ENCODE measurements at regions not wholly inside any gene's neighbourhood (a gene's known extent, or its start where the extent isn't known, plus 50 kb on each side); places are given as distances from the start of the nearest gene placed in this dataset.
"Not testable (repeated sequence)": the region's sequence is repeated elsewhere in the genome, so short reads cannot be mapped to it uniquely, and the experiment has no call there.

DNA sequence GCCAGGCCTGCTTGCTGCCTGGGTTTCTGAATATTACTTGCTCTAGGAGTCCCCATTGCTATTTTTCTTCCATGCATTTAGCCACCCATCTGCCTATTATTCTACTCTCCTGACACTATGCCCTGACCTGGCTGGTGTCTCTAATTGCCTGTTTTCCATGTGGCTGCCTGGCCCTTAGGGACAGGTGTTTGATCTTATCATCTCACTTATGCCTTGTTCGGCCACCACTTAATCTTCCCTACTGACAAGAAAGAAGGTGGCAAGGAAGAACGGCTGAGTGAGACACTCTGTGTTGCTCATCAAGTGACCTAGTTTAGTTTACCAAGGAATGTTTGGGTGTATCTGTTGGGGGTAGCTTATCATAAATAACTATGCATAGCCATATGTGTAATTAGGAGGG is 50.4 kb upstream of the RAPH1 start:
- DNase-seq: no peak

DNA sequence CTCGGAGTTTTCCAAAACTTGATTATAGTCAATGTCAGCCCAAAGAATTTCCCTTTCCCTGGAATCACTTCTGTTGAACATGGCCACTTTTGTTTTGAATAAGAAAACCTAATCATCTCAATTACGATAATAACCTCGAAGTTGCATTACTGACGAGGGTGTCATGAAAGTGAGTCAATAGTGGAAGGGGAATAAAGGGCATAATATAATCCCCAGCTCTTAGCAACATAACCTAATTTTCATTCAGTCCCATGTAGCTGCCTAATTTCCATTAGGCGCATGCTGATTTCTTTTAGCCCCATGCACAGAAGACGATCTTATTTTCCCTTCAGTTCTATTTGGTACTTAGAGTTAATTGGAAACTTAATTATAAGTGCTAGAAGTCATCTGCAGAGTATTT is 51.1 kb upstream of the RAPH1 start:
- no peak for DNase-seq

DNA sequence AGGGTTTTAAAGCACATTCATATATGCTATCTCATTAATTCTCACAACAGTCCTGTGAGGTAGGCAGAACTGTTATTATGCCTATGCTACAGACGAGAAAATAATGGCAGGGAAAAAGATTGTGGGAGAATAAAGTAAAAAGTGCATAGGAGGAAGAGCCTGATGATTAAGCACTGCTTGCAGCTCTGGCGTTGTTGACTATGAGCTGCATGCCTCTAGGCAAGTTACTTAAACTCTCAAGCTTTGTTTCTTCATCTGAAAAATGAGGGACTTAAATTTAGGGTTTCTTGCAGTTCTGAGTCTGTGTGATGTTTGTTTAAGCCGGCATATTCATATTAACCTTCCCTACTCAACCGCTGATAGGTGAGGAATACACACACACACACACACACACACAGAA is 51.6 kb upstream of the RAPH1 start:
- DNase-seq: no peak

DNA sequence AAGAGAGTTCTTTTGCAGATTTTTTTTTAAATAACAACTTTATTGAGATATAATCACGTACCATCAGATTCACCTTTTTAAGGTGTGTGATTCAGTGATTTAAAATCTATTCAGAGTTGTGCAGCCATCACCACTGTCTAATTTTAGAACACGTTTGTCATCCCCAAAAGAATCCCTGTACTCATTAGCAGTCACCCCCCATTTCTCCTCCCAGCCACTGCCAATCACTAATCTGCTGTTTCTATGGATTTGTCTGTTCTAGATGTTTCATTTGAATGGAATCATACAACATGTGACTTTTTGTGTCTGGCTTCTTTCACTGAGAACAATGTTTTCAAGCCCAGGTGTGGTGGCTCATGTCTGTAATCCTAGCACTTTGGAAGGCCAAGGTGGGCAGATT is 55.4 kb upstream of the RAPH1 start:
- DNase-seq: no peak

DNA sequence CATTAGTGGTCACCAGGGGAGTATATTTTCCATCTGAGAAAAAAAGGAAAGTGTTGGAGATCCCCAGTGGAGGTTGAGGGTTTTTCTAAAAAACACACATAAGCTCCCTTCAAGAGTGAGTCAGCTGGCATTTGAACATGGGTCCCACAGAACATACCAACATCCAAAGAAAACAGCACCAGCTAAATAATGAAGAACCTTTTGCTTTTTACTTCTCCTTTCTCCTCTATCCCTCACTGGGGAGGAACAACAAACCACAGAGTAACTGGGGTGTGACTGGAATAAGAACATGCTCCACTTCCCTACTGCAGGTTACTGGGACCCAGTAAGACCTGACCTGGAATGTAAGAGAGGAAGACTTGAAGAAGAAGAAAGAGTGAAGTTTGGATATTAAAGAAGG is 56.5 kb upstream of the RAPH1 start:
- no peak for DNase-seq

DNA sequence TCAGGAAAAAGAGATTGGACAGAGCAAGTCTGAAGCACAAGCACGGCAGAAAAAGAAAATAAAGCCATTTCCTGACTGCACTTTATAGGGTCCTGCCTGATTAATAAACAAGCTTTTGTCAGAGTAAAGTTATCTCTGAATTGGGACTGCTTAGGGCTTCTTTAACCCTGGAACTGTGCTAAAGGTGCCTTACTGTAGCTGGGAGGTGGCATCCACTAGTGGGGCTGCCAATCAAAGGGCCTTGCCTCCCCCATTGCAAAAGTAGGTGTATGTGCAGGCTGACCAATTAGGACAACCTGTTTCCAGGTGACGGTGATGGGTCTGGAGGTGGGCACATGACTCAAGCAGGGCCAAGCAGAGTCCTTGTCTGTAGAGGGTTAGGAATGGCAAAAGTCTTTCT is 57.4 kb upstream of the RAPH1 start:
- no peak for DNase-seq

DNA sequence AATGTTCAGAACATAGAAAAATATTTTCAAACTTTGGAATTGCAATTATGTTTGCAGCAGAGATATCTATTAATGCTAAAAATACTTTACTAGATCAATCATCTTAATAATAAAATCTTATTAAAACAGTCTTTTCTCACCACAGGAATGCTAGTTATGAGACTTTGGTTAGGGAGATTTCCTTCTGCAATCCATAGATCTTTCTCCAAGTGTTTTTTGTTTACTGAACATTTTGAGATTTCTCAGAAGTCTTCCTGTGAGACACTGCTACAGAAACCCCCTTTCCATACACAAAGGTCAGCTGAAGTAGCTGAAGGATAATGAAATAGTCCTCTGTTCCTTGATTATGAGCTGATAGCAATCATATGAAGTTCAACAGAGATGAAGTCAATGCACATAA is 59.4 kb upstream of the RAPH1 start:
- DNase-seq: peak; percentile 57

DNA sequence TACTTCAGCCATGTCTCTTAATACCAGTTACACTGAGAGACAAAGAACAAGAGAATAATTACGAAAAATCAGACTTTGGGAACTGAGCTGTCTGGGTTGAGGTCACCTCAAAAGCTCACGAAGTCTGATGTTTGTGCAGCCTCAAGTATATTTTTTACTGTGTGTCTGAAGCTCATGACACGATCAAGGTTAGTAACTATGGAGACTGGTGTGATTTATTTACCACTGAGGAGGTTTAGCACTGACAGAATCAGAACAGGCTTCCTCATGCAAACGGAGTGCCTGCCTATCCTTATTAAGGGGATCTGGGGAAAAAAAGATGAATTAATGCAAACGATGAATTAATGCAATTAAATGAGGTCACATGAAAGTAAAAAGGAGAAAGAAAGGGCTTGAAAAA is 61.1 kb upstream of the RAPH1 start:
- no peak for DNase-seq

DNA sequence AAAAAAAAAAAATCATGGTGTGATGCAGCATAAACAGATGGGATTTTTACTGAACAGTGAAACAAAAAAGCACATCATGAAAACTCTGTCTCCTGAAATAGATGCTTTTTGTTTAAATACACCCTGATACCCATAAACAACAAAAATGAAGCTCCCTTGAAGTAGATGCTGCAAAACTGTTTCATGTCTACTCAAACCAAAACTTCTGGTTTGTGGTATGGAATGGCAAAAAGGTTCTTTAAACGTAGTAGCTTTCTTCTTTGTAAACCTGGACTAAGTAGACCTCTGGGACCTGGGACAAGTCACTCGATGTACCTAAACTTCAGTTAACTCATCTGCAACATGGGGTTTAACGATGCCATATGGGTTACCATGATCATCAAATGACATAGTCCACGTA is 64.4 kb upstream of the RAPH1 start:
- DNase-seq: no peak

DNA sequence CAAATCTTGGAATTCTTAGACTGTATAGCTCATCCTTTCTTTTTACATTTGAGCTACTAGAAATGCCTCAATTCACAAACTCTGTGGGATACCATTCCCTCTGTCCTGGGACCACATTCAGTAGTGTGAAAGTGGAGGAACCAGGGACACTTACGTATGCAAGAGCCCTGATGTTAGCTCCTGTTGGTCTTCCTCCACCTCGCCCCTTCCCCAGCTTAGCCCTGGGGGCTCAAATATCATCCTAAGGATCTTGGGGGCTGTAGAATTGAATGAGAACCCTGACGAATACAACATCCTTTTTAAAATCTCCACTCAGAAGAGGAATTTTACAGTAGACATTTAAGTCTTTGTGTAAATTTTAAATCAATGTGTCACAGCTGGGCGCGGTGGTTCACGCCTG is 65.2 kb upstream of the RAPH1 start:
- DNase-seq: no peak

DNA sequence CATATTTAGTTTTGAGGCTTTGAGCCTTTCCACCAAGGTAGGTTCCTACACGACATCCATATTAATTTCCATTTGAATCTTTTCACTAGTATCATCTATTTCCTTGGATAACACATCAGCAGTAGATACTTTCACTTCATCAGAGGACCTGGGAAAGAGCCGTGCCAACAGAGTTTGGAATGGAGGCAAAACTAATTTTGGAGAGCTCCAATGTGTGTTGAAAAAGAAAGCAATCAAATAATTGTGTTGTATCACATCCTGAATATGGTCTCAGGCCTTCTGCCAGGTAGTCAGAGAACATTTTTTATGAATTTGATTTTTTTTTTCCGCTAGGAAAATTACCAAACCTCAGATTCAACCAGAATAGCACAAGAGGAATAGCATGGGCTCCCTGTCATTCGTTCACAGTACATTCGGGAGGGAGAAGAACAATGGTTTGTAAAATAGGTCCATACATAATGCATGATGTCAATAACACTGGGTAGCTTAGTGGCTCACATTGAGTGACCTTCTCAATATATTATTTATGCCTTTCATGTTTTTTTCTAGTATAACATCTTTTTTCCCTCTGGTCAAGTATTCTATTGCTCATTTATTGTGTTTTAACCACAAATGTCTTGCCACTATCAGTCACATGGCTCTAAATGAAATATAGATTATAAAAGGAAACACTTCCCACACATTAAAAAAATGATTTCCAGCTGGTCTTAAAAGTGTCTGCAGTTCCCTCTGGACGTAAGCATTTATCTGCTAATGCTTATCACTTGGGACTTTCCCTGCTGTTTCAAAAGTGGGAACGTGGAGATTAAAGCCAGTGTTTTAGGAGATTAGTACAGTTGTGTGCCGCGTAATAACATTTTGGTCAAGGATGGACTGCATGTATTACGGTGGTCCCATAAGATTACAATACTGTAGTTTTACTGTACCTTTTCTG is 68.6 kb upstream of the RAPH1 start:
- no peak for DNase-seq

DNA sequence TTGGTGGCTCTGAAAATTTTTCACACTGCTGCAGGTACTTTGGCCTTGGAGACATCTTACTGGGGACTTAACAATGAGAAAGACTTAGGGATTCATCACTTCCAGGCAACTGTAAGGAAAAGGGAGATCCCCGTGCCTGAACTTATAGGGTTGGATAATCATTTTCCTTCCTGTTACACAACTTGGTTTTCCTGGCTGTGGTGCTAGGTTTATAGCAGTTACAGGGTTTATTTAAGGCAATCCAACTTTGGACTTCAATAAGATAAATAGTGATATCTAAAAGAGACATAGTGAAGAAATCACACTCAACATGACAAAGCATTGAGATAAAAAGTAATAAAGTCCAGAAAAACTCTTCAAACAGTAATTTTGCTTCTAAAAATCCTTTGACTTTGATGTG is 70.2 kb upstream of the RAPH1 start:
- no peak for DNase-seq

DNA sequence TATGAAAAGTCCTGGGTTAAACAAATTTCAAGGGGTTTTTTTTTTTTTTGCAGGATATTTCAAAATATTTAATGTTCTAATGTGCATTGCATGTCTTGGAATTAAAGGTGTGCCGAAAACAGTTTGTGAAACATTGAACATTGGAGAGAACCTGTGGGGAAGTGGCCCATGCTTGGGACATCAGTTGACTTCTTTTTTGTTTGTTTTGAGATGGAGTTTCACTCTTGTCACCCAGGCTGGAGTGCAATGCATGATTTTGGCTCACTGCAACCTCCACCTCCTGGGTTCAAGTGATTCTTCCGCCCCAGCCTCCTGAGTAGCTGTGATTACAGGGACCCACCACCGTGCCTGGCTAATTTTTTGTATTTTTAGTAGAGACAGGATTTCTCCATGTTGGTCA is 71.0 kb upstream of the RAPH1 start:
- no peak for DNase-seq

DNA sequence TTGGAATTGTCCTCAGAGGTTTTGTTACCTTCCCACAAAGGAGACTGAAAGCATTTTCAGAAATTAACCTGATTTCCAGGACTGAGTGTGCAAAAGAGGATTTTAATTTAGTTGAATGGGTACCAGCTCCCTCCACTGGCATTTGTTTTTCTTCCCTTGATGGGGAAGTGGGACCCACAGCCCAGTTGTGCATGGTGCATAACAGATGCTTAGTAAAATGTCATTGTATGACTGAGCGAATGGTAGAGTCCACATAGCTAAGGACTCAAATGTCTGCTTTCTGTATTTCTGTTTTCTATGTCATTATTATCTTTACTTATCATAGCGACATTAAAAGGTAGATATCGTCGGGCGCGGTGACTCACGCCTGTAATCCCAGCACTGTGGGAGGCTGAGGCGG is 75.5 kb upstream of the RAPH1 start:
- no peak for DNase-seq

DNA sequence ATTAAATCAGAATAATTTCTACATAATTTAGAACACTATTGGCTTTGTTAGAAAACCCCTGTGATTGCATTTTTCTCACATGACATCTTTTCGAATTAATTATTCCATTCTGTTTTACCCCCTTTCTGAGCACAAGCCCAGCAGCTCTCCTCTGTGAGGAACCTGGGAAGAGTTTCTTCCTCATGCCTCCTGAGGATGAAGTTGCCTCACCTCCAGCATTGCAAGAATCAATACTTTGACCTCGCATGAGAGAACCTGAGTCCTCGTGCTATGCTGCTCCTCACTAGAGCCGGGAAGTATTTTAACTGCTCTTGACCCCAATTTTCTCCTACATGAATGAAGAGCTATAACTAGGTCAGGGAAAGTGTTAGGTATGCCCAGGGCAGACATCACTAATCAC is 77.1 kb upstream of the RAPH1 start:
- DNase-seq: no peak

DNA sequence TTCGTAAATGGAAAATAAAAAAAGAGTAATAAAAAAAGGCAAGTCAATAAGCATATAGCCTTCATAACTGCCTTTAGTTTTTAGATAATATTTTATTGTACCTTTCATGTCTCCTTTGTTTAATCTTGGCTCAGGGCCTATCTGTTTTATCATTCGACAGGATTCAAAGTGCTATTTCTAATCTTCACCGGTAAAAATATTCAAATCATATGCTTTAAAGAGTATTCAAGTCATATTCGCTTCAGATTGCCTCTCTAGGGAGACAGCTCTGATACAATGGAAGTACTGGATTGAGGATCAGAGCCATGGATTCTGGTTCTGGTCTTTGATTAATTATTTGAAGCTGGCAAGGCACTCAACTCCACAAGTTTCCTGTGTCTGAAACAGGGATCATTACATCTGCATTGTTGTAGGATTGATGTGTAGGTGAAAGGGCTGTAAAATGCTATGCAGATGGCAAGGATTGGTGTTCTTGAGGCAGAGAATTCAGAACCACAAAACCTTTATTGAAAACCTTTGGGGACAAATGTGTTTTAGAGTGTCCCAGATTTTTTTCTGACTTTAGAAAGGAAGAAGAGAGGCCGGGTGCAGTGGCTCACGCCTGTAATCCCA is 84.3 kb upstream of the RAPH1 start:
- DNase-seq: no peak

DNA sequence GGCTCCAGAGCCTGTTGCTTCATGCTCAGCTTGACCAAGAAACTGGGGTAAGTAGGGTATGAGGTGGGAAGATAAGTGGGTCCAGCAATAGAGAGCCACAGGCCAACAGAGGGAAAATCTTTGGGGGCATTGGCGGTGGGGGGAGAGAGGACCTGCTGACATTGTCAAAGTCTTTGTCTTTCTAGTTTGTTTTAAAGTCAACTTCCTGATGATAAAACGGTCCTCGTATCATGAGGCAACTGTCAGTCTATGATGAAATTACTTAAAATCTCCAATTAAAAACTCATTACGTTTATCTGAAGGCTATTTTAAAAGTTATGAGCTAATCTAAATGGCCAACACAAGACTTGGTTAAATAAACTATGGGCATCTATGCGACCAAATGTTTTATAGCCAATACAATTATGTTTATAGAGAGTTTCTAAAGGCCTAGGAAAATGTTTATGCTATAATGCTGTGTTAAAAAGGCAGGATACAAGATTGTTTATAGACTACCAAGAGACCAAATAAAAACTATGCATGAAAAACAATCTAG is 84.4 kb upstream of the CD28 start:
- DNase-seq: no peak

DNA sequence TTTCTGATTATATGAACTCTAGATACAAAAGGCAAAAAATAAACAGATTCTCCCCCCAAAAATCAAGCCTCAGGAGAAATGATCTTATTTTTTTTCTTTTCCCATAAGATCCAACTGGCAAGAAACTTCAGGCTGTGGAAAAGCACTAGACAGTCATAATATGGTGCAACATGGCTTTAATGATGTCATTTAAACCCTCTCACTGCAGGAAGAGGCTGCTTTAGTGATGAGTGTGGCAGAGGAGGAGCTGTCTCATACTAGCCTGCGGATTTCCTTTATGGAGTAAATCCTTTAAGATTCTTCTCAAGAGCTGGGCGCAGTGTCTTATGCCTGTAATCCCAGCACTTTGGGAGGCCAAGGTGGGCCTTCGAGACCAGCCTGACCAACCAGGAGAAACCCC is 83.3 kb upstream of the CD28 start:
- DNase-seq: peak; percentile 96

DNA sequence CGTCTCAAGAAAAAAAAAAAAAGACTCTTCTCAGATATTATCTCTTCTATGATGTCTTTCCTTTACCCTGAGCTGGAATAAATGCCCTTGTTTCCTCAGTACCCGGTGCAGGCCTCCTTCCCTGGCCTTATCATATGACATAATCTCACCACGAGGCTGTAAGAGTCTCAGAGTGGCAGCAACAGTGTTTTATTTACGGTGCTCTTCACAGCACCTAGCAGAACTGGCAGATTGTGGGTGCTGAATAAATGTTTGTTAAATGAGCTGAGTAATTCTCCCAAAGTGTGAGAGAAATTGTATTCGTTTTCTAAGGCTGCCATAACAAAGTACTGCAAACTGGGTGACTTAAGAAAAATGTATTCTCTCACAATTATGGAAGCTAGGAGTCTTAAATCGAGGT is 82.8 kb upstream of the CD28 start:
- DNase-seq: peak; percentile 7

DNA sequence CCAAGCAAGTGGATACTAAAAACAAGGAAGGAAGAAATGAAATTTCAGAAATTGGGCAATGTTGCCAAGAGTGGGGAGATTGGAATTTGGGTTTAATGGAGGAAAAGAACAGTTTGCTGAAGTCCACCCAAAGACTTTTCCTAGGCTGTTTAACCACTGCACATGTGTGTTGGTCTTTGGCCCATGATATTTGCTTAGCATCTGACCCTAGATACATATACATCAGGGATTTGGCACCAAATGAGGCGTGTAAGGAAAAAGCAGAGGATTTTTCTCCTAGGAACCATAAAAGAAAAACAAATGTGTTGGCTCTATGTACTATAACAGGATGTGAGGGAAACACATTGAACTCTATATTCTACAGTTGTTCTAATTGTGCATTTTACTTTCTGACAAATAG is 80.7 kb upstream of the CD28 start:
- DNase-seq: no peak

DNA sequence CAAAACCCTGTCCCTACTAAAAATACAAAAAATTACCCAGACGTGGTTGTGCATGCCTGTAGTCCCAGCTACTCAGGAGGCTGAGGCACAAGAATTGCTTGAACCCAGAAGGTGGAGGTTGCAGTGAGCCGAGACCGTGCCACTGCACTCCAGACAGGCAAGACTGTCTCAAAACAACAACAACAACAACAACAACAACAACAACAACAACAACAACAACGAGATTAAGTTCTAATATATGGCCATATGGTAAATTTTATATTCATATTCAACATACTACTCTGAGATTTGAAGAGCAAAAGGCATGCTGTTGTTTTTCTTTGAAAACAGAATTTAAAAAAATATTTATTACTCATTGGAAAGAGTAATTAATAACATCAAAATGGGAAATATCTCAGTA is 80.2 kb upstream of the CD28 start:
- not testable (repeated sequence) for DNase-seq

DNA sequence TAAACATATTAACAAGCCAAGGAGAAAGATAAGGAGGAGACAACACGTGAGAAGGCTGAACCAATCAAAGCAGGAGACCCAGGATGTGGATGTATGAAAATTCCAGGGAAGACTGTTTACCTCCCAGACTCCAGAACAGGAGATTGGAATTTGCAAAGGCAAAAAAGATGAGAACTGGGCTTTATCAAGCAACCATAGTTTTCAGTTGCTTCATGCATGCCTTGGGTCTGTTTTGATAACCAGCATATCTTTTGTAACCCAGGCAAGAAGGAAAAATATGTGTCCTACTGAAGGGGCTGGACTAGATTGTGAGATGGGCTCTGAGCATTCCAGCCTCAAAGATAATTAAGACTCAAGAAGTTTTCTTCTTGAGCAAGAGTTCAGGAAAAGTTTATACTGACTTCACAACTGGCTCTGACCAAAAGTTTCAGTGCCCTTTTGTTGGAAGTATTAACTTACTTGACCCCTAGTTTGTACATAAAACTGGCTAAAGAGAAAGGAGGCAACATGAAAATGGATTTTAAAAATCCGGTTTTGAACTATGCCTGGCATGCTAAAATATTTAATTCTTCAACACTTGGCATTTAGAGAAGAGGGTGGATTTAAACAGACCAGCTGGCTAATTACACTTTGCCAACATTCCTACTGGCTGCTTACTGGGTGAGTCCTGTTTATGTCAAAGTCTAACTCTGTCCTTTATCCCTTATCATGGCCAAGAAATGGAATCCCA is 79.3 kb upstream of the CD28 start:
- DNase-seq: peak; percentile 52

DNA sequence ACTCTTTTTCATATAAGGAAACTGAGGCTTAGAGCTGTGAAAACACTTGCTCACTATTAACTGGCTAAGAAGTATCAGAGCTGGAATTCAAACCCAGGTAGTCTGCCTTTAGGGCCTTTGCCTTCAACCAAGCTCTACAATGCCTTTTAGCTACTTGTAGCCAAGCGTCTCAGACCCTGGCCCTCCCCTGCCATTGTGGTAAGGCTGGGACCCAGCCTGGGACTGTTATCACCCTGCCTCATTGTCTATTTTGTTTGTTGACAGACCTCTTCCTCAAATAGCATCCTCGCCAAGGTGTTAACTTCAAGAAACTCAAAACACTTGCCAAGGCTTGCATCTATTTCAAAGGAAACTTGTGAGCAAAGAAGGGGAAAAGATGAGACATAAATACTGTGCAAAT is 76.7 kb upstream of the CD28 start:
- no peak for DNase-seq

Measured in fibroblast of skin of abdomen (primary cell).